NCI-H345 treated with DMSO at 0.1 percent for 48 hours (cell line): ENCODE measurements at regions not wholly inside any gene's neighbourhood (a gene's known extent, or its start where the extent isn't known, plus 50 kb on each side); places are given as distances from the start of the nearest gene placed in this dataset.

Experiments
- DNase-seq: peaks from one replicate; lab custom pipeline; 2025; ENCODE audit not compliant: unreplicated experiment; lab: John Stamatoyannopoulos, UW

DNA sequence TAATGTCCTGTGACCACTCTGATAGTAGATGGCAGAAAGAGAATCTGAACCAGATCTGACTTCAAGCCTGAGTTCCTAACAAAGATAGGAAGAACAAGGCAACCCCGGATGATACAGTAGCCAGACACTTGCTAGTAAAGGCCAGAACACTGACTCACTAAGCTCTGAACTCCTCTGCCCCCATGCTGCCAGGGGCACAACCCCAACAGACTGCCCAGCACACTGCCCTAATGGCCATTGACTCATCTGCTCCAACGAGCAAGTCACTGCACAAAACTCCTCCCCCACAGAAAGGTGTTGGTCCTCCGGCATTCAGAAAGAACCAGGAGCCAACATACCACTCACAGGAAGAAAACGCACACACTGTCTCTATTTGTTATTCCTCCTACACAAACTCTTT, 179.6 kb upstream of the NUDT4 start:
- no peak for DNase-seq

DNA sequence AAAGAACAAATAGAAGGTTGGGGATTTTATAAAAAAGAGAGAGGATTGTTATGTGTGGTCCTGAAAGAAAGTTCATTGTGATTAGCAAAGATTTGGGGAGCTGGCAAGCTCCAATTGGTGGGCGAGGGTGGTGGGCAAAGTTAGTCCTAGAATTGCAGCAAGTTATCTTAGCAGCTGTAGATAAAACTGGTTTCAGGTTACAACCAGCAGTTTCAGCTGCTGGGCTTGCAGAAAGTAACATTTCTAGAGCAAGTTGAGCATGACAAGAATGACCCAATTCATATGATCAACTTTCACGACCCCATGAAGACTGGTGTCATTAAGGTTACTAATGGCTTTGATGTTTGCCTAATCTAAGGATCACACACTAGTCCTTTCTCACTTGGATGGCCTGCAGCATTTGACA, 177.9 kb upstream of the NUDT4 start:
- DNase-seq: no peak

DNA sequence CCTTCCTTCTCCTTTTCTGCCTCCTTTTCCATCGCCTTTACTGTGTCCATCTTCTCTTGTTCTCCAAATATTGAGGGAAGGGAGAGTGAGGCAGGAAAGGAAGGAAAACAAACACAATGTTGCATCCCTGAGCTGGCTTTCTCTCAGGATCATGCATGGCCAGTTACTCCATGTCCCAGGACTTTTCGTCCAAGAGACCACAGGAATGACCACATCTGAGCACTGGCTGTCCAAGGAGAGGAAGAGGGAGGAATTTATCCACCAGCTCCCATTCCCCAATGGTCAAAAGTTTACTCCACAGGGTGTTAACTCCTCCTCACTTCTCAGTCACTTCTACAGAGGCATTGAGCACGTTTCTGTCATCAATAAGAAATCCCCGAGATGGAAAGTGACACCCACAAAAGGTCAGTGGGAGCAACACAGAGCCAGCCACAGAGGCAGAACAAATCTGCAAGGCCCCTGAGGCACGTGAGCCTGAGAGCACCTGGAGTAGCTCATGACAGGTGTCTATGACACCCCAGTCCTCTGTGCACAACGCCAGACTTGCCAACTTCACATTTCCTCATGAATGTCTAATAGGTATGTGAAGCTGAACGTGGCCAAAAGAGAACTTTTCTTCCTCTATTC, 177.3 kb upstream of the NUDT4 start:
- DNase-seq: no peak

DNA sequence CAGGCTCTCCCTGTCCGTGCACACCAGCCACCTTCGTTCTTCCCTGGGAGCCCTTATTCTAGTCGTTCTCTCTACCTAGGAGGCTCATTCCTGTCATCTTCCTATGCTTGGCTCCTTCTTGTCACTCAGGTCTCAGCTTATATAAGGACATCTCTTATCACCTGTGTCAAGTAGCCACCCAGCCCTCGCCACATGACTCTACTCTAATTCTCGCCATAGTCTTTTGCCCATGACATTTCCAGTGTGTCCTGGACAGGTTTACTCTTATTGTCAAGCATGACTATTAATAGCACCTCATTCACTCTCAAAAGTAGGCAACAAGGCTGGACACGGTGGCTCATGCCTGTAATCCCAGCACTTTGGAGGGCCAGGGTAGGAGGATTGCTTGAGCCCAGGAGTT, 175.7 kb upstream of the NUDT4 start:
- no peak for DNase-seq

DNA sequence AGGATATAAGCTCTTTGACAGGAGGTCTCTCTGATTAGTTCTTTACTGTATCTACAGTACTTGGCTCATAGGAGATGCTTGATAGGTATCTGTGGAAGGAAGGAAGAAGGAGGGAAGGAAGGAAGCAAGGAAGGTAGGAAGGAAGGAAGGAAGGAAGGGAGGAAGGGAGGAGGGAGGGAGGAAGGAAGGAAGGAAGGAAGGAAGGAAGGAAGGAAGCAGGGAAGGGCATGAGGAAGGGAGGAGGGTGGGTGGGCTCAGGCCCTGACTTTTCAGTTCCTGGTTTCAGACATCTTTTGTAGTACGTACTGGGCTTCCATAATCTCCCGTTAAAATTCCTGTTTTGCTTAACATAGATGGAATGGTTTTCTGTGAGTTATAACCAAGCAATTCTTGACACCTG, 175.0 kb upstream of the NUDT4 start:
- no peak for DNase-seq

DNA sequence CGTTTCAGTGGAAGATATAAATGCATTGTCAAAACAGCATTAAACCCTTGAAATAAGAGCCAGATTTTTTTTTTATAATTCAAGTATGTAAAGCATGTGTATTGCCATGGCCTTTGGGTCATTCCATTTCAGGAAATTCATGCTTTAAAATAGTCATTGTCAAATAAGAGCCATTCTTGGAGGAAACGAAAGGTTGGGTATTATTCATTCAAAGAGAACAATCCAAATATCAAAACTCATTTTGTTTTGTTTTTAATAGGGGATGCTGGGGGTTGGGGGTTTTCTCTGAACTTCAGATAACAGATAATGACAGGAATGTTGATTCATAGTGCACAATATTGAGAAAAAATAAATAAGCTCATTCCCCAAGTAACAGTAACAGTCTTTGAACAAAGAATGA, 174.4 kb upstream of the NUDT4 start:
- no peak for DNase-seq

DNA sequence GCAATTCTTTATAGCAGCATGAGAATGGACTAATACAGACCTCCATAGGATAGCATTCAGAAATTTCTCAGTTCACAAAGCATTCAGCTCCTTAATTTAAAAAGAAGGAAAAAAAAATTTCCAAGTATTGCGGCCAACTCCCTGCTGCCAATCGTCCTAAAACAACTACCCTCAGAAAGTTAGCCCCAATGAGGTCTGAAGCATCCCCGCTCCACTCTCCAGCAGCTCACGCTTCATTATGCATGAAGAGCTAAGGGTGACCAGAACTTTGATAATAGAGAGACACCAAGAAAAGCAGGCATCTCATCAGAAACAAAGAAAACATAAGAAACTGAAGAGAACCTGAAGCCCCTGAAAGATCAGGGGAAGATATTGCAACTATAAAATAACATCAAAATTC, 172.8 kb upstream of the NUDT4 start:
- DNase-seq: no peak

DNA sequence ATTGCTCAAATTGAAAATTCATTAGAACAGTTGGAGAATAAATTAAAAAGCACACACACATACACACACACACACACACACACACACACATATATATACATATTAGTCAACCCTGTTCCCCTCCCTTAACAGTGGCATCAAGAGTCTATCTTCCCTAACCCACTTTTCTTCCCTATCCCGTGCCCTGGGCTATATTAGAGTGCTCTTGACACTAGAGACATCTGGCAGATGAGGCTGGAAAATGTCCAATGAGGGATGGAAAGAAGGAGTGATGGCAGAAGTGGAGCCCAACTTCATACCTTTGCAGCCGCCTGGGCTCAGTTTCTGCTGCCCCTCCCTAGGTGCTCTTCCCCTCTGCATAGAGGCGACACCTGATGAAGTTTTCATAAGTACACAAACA, 172.4 kb upstream of the NUDT4 start:
- no peak for DNase-seq

DNA sequence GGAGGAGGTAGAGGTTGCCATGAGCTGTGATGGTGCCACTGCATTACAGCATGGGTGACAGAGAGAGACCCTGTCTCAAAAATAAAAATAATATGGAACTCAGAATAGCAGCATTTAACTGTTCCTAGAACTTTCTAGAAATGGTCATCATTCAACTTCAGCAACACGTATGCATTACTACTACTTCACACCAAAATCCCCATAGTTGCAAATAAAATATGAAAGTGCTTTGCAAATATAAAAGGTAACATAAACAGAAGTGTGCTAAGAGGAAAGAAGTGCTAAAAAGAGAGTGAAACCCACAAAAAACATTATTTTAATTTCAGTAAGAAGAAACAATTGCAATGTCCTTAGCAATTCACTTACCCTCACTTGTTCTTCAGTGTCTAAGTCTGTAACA, 169.7 kb upstream of the NUDT4 start:
- DNase-seq: no peak

DNA sequence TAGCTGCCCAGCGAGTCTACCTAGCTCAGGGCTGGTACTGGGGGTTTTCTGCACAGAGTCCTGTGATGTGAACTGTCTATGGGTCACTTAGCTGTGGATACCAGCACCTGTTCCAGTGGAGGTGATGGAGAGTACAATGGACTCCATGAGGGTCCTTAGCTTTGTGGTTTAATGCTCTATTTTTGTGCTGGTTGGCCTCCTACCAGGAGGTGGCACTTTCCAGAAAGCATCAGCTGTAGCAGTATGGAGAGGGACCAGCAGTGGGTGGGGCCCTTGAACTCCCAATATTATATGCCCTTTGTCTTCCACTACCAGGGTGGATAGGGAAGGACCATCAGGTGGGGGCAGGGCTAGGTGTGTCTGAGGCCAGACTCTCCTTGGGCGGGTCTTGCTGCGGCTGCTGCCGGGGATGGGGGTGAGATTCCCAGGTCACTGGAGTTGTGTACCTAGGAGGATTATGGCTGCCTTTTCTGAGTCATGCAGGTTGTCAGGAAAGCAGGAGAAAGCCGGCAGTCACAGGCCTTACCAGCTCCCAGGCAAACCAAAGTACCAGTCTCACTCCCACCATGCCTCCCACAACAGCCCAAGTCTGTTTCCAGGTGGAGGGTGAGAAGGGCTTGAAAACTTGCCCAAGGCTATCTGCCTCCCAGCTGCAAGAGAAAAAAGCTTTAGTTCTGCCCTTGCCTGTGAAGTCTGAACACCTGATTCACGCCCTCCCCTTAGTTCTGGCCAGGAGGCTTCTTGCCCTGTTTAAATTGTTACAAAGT, 163.0 kb upstream of the NUDT4 start:
- DNase-seq: no peak

DNA sequence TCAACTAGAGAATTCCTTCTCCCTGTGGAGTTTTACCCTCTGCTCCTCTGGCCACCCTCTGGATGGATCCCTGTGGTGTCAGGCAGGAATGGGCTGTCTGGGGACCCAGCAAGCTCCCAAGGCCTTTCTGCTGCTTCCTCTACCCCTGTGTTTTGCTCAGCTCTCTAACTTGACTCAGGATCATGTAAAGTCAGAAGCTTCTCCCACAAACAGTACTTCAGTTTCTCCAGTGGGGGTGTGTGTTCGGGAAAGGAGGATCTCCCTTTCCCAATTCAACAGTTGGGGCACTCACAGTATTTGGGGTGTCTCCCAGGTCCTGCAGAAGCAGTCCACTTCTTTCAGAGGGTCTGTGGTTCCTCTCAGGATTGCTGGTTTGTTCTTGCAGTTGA, 162.4 kb upstream of the NUDT4 start:
- no peak for DNase-seq

DNA sequence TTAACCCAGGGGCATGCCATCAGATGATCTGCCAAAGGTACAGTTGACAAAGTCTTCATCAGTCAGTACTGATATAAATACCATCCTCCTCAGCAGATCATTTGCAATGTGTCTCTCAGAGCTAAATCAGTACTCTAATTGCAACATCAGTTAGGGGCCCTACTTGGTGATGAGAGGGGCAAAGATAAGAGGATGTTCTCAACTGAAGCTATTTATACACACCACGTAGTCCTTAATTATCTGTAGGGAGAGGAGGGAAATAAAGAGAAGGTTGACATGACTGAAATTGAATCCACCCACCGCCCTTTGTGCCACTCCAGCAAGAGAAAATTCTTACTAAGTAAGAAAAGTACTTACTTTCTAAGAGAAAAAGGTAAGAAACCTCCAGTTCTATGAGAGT, 157.8 kb upstream of the NUDT4 start:
- no peak for DNase-seq

DNA sequence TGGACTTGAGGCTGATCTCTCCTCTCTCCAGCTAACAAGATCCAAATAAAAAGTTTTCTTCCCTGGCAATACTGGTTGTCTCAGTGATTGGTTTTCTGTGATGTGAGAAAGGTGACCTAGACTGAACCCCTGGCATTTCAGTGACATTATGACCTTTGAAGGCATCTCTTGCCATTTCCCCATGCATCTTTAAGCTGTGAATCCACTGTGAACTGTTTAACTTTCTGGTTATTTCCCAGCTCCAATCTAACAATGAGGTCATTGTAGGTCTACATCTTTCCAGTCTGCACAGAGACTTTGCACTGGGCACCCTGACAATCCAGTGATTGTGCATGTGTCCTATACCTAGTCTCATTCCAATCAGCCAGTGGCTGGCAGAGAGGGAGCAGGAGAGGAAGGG, 155.9 kb upstream of the NUDT4 start:
- no peak for DNase-seq

DNA sequence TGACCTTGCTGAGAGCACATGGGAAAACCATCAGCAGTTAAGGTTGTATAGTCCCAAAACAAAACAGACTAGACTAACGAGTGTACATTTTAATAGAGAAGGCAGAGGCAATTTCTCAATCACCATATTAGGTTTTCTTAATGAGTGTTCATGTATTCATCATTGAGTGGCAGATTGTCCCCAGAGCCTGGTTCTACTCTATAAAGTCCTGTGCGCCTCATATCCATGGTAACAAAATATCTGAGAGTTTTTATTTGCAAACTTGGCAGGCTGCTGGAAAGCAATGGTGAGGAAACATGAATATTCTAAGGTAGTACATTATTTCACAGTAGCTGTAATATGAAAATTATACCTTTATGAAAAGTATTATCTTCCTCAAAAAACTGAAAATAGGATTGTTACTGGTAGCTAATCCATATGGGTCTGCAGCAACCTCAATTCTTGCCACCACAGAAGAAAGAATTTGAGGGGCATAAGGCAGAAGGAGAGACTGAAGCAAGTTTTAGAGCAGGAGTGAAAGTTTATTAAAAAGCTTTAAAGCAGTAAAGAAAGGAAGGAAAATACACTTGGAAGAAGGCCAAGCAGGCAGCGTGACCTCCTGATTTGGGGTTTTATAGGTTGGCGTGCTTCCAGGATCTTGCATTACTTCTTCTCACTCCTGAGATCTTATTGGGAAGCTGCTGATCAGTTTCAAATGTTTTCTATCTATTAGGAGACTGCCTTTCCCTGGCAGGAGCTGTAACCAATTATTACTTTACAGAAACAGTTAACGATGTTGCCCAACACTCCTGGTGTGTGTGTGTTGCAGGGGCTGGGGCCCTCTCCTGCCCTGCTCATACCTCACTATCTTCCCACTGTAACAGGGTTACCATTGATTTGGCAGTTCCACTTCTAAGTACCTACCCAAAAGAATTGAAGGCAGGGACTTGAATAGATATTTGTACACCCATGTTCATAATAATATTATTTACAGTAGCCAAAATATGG, 154.0 kb upstream of the NUDT4 start:
- no peak for DNase-seq

DNA sequence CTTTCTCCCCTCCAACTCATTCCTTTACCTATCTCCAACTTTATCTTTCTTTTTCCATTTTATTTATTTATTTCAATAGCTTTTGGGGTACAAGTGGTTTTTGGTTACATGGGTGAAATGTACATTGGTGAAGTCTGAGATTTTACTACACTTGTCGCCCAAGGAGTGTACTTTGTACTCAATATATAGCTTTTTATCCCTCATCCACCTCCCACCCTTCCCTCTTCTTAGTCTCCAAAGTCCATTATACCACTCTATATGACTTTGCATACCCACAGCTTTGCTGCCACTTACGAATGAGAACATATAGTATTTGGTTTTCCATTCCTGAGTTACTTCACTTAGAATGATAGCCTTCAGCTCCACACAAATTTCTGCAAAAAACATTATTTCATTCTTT, 152.6 kb upstream of the NUDT4 start:
- no peak for DNase-seq

DNA sequence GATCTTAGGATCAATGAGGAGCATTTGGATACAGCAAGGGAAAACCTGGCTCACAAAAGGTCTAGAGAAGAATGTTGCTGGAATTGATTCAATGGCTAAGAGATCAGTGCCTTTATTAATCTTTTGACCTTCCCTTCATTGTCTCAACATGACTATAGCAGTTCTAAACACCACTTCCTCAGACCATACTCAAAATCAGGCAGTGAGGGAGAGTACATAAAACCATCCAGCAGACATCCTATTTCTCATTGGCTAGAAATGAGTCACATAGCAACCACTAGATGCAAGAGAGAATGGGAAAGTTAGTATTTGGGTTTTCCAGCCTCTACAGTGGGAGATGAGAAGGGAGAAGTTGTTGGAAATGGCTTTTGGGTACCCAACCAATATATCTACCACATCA, 151.4 kb upstream of the NUDT4 start:
- no peak for DNase-seq

DNA sequence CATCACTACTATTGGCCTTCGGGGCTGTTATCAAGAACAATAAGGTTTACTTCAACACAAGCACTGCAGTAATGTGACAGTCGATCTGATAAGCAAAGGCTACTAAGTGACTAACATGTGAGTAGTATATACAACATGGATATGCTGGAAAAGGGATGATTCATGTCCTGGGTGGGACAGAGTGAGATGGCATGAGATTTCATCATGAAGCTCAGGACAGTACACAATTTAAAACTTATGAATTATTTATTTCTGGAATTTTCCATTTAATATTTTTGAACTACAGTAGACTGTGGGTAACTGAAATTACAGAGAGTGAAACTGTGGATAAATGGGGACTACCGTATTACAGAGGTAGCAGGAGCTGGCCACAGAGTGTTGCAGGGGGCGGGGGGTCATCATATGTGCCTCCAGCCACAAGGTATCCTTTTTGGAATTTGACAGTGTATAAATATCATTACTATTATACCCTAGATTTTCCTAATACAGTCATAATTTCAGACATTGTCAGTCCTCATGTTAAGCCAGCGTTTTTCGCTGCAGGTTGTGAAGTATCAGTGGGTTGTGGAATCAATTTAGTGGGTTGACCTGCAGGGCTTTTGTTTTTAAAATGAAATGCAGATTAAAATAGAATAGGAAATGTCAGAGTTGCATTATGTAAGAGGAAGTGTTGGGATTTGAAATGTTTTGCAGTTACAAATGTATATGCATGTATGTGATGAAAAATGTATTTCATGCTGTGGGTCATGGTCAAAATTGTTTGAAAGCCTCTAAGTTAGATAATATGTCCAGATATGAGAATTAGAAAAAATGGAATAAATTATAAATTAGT, 148.0 kb upstream of the NUDT4 start:
- DNase-seq: no peak

DNA sequence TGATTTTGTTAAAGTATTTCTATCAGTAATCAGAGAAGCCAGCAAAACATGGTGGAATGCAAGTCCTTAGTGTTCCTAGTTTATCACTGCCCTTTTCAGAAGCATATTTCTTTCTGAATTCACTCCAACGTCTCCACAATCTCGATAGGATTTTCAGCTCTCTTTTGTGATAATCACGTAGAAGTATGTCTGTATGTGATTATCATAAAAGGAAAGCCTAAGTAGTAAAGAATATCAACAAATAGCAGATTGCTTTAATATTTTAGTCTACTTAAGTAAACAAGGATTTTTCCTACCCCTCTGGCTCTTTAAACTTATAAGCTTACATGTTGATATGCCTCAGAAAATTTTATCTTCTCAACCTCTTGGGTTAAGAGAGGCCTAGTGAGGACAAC, 147.4 kb upstream of the NUDT4 start:
- DNase-seq: no peak

DNA sequence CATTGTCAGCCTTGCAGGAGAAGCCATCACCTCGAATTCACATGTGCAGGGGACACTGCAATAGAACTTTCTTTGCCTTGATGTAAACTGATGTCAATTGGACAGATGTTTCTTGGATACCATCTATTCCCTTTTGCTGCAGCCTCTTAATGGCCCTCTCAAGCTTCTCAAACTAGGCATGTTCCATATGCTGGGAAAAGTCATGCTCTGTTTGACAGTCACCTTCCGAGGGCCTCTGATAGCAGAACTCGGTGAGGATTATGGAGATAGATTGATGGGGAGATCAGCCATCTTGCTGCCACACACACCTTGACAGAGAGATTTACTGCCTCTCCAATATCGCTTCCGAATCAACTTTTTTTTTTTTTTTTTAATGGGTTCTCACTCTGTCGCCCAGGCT, 145.8 kb upstream of the NUDT4 start:
- no peak for DNase-seq

DNA sequence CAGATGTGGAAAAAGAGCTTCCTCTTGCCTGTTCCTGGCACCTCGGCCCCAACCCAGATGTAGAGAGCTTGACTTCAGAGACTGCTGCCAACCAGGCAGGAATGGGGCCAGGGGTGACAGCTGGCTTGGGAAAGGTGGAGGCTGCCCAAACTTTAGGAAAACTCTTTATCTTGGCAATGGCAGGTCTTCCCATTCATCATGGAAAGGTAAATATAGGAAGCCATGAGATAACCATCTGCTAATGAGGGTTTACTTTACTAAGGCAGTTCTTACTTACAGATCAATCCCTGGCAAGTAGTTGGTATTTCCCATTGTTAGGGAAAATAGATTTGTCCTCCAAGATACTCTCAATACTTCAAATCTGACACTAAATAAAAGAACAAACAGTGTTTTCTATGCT, 143.1 kb upstream of the NUDT4 start:
- DNase-seq: no peak

DNA sequence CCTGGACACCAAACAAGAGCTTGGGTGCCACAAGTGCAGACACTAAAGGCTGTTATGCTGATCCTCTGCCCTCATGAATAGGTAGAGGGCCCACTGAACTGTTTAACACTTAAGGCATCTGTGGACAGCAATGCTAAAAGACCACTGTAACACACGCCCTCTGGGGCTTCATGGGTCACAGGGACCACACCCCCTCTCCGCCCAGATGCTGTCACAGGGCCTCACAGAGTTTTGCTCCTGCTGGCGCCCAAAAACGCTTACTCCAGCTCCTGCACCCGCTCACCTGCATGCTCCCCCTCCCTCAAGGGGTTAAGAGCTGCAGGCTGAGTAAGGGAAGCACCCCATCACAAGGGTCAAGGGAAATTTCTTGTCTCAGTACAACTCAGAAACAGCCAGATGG, 141.8 kb upstream of the NUDT4 start:
- DNase-seq: no peak
